CD14-positive monocyte (primary cell): ENCODE measurements at regions not wholly inside any gene's neighbourhood (a gene's known extent, or its start where the extent isn't known, plus 50 kb on each side); places are given as distances from the start of the nearest gene placed in this dataset.

Experiments
- DNase-seq, 3 donors: peaks; one replicate each; pipeline ENCODE4 v3.0.0-alpha.2; 2011 to 2022
- H2AFZ ChIP-seq: 2 replicates; pipeline ENCODE4 v1.6.0; 2012; ENCODE audit warnings: mild to moderate bottlenecking, low read depth, low read length, inconsistent platforms; ENCODE audit not compliant: insufficient read depth, poor library complexity, severe bottlenecking
- H3K27ac ChIP-seq, 2 donors: 1 replicate in 1 of 2; 2 replicates in 1 of 2; pipeline ENCODE4 v1.5.1; 2012 to 2013; ENCODE audit warnings: low read length in 2 of 2, control low read depth in 1 of 2, inconsistent platforms in 1 of 2, low read depth in 1 of 2, mild to moderate bottlenecking in 1 of 2
- H3K27me3 ChIP-seq, 2 donors: one replicate each; pipeline versions ENCODE4 v1.6.0 to v1.6.1; 2011 to 2013; ENCODE audit warnings: low read length in 2 of 2; ENCODE audit not compliant: control insufficient read depth in 2 of 2, insufficient read depth in 2 of 2
- H3K36me3 ChIP-seq, 2 donors: replicated peaks in 1 of 2; 1 replicate in 1 of 2; 2 replicates in 1 of 2; pipeline versions ENCODE4 v1.5.1 to v1.6.1; 2012 to 2013; ENCODE audit warnings: low read length in 2 of 2, control low read depth in 1 of 2, inconsistent platforms in 1 of 2, mild to moderate bottlenecking in 1 of 2; ENCODE audit not compliant: insufficient read depth in 2 of 2, control insufficient read depth in 1 of 2
- H3K4me1 ChIP-seq, 2 donors: 1 replicate in 1 of 2; 2 replicates in 1 of 2; pipeline versions ENCODE4 v1.5.1 to v1.6.1; 2012 to 2013; ENCODE audit warnings: low read length in 2 of 2, control low read depth in 1 of 2, inconsistent platforms in 1 of 2, mild to moderate bottlenecking in 1 of 2, moderate library complexity in 1 of 2; ENCODE audit not compliant: insufficient read depth in 2 of 2, control insufficient read depth in 1 of 2
- H3K4me2 ChIP-seq: replicated peaks from 2 replicates; pipeline ENCODE3; 2012; ENCODE audit warnings: low read length, moderate library complexity, mild to moderate bottlenecking; ENCODE audit not compliant: poor library complexity, severe bottlenecking; ENCODE audit errors: extremely low read depth
- H3K4me3 ChIP-seq, 3 experiments: fragments of 200-600 bp in 1 of 3; sonication (generic) in 1 of 3; replicated peaks in 1 of 3; 1 replicate in 2 of 3; 2 replicates in 1 of 3; pipeline ENCODE4 v1.5.1; 2011 to 2013; ENCODE audit warnings: low read length in 3 of 3, mild to moderate bottlenecking in 3 of 3, control low read depth in 2 of 3, low read depth in 2 of 3, inconsistent platforms in 1 of 3, moderate library complexity in 1 of 3
- H3K79me2 ChIP-seq: 2 replicates; pipeline ENCODE4 v1.6.0; 2012; ENCODE audit warnings: mild to moderate bottlenecking, control low read depth, inconsistent platforms, low read length, moderate library complexity; ENCODE audit not compliant: insufficient read depth
- H3K9ac ChIP-seq: 2 replicates; pipeline ENCODE4 v1.6.0; 2017; ENCODE audit warnings: low read length, mild to moderate bottlenecking; ENCODE audit not compliant: insufficient read depth, poor library complexity, severe bottlenecking
- H3K9me3 ChIP-seq, 2 donors: replicated peaks in 1 of 2; 1 replicate in 1 of 2; 2 replicates in 1 of 2; pipeline versions ENCODE4 v1.5.1 to v1.6.1; 2012 to 2013; ENCODE audit warnings: low read length in 2 of 2, control low read depth in 1 of 2; ENCODE audit not compliant: control insufficient read depth in 1 of 2, insufficient read depth in 1 of 2
- H4K20me1 ChIP-seq: 2 replicates; pipeline ENCODE4 v1.6.0; 2012; ENCODE audit warnings: mild to moderate bottlenecking, low read length, control low read depth, moderate library complexity; ENCODE audit not compliant: insufficient read depth
- H3K27ac Mint-ChIP-seq, 7 donors: one replicate each; pipeline ENCODE4 v1.8.0; 2020; ENCODE audit warnings: mild to moderate bottlenecking in 7 of 7, mixed read lengths in 7 of 7, moderate library complexity in 6 of 7, inconsistent platforms in 2 of 7
- H3K27me3 Mint-ChIP-seq, 3 donors: one replicate each; pipeline ENCODE4 v1.8.0; 2021 to 2022; ENCODE audit warnings: low read depth in 3 of 3, mild to moderate bottlenecking in 3 of 3, mixed read lengths in 3 of 3, moderate library complexity in 3 of 3, inconsistent platforms in 1 of 3
- H3K36me3 Mint-ChIP-seq, 2 donors: one replicate each; pipeline ENCODE4 v1.8.0; 2020; ENCODE audit warnings: mixed read lengths in 2 of 2, inconsistent platforms in 1 of 2, mild to moderate bottlenecking in 1 of 2
- H3K4me1 Mint-ChIP-seq: one replicate; pipeline ENCODE4 v1.8.0; 2020; ENCODE audit warnings: mild to moderate bottlenecking, mixed read lengths
- H3K4me3 Mint-ChIP-seq, 2 donors: one replicate each; pipeline ENCODE4 v1.8.0; 2020; ENCODE audit warnings: mild to moderate bottlenecking in 2 of 2, mixed read lengths in 2 of 2, moderate library complexity in 1 of 2
- H3K9me3 Mint-ChIP-seq, 7 donors: one replicate each; pipeline ENCODE4 v1.8.0; 2020 to 2022; ENCODE audit warnings: mixed read lengths in 7 of 7, mild to moderate bottlenecking in 6 of 7, moderate library complexity in 6 of 7, inconsistent platforms in 2 of 7
- WGBS: methylation state at CpG from one replicate; pipeline ENCODE4 v1.1.5; 2013; ENCODE audit warnings: missing lambda C conversion rate; ENCODE audit not compliant: insufficient coverage; 5-methylcytosine and 5-hydroxymethylcytosine counted together
- intact Hi-C, 2 donors: fragments of 100-400 bp; cut with micrococcal nuclease; formaldehyde crosslinking; loops; one replicate each; pipeline versions ENCODE4 v1.15.0 to v1.15.1; 2023
- TF ChIP-seq, protein P1 (sequence below): fragments of 200-600 bp; IDR thresholded peaks from one replicate; pipeline ENCODE4 v1.8.0; 2022; ENCODE audit warnings: antibody characterized with exemption, mild to moderate bottlenecking

DNA sequence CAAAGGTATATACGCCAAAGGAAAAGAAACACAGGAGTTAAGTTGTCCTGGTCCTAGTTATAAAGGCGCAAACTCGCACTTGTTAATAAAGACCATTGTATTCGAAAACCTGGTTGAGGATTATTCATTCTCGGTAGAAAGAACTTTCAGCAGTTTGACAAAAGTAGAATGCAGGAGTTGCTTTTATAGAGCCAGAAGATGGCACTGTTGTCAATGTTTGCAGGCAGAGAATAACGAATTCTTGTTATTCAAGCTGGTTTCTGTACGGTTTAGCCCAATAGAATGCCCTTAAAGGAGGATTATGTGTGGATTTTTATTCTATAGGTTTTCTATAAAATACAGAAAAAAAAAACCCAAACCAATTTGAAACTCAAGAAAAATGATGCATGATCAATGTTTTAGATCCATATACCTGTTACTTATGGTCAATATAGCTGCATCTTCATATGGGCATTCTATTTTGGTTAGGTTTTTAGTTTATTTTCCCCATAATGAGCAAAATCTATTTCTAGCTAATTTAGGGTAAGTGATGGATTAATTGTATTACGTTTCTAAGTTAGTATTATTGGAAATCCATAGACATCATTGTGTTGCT is 510.3 kb downstream of the PLCL1 start:
- Histone ChIP-seq H3K27ac (no peak overlapping the region), H3K27me3 (peaks cover 14 to 28% of the 10 kb centered on the region in 2 donors), H2AFZ (no peak overlapping the region), H3K4me3 (no peak overlapping the region), H3K4me1 (no peaks in the 10 kb centered on the region), H4K20me1 (no peaks in the 10 kb centered on the region), H3K9ac (no peak overlapping the region), H3K4me2 (no peak overlapping the region), H3K79me2 (no peaks in the 10 kb centered on the region), H3K36me3 (no peaks in the 10 kb centered on the region), H3K9me3 (no peaks in the 10 kb centered on the region)
- Mint-ChIP-seq H3K27me3 (peaks cover 15 to 27% (median 26%) of the 10 kb centered on the region in 3 donors), H3K4me1 (no peaks in the 10 kb centered on the region), H3K27ac (no peak overlapping the region), H3K36me3 (no peaks in the 10 kb centered on the region), H3K4me3 (no peak overlapping the region), H3K9me3 (no peaks in the 10 kb centered on the region)
- no peak for DNase-seq
- WGBS = 24% methylated on average over 3 of the region's 8 CpGs
- TF ChIP-seq, protein P1, sequence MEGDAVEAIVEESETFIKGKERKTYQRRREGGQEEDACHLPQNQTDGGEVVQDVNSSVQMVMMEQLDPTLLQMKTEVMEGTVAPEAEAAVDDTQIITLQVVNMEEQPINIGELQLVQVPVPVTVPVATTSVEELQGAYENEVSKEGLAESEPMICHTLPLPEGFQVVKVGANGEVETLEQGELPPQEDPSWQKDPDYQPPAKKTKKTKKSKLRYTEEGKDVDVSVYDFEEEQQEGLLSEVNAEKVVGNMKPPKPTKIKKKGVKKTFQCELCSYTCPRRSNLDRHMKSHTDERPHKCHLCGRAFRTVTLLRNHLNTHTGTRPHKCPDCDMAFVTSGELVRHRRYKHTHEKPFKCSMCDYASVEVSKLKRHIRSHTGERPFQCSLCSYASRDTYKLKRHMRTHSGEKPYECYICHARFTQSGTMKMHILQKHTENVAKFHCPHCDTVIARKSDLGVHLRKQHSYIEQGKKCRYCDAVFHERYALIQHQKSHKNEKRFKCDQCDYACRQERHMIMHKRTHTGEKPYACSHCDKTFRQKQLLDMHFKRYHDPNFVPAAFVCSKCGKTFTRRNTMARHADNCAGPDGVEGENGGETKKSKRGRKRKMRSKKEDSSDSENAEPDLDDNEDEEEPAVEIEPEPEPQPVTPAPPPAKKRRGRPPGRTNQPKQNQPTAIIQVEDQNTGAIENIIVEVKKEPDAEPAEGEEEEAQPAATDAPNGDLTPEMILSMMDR = peak; percentile 42
- intact Hi-C loops = loop anchor here in 1 of 2 donors (5.0 kb wide), 1 partner anchor 1173 kb away; no protein-coding TSS in a partner anchor

GRCh38 chr2:198312596-198313483 is 508.4 kb downstream of the PLCL1 start:
- Histone ChIP-seq H3K27me3 (peaks cover 12 to 23% of the 10 kb centered on the region in 2 donors), H3K27ac (no peak overlapping the region), H2AFZ (no peak overlapping the region), H4K20me1 (no peaks in the 10 kb centered on the region), H3K36me3 (no peaks in the 10 kb centered on the region), H3K9me3 (no peaks in the 10 kb centered on the region), H3K79me2 (no peaks in the 10 kb centered on the region), H3K4me2 (no peak overlapping the region), H3K4me1 (no peaks in the 10 kb centered on the region), H3K4me3 (no peak overlapping the region), H3K9ac (no peak overlapping the region)
- no peaks in the 10 kb centered on the region for H3K4me1 Mint-ChIP-seq
- H3K27ac Mint-ChIP-seq = no peak overlapping the region
- no peaks in the 10 kb centered on the region for H3K9me3 Mint-ChIP-seq
- no peak for DNase-seq
- intact Hi-C loops = loop anchor here in 1 of 2 donors (5.0 kb wide), 1 partner anchor 1174 kb away; no protein-coding TSS in a partner anchor
- TF ChIP-seq, protein P1 = no peak
- H3K36me3 Mint-ChIP-seq = no peaks in the 10 kb centered on the region
- H3K27me3 Mint-ChIP-seq = peaks cover 18 to 20% (median 20%) of the 10 kb centered on the region in 3 donors
- WGBS = 92% methylated on average over 6 of the region's 11 CpGs
- peak overlapping the region in 1 of 2 donors; percentile 13 for H3K4me3 Mint-ChIP-seq
